Hematopoietic multipotent progenitor cell treated with erythropoietin and hydrocortisone succinate and interleukin-3 and kit ligand, for 6 days (in vitro differentiated cells): ENCODE measurements at regions not wholly inside any gene's neighbourhood (a gene's known extent, or its start where the extent isn't known, plus 50 kb on each side); places are given as distances from the start of the nearest gene placed in this dataset.
"Not testable (repeated sequence)": the region's sequence is repeated elsewhere in the genome, so short reads cannot be mapped to it uniquely, and the experiment has no call there.

Experiments used
- DNase-seq: peaks from one replicate; pipeline ENCODE4 v3.0.0-alpha.2; 2015

- DNase-seq = no peak
Observed at GRCh38 chr9:73890685-73891277, 606.4 kb upstream of the RORB start.

GRCh38 chr9:73892335-73892734, 604.8 kb upstream of the RORB start:
- DNase-seq = no peak

GRCh38 chr9:73893230-73893629, 603.9 kb upstream of the RORB start:
- DNase-seq = no peak

- DNase-seq = no peak
Observed at GRCh38 chr9:73896061-73896460, 601.1 kb upstream of the RORB start.

- DNase-seq = no peak
Observed at GRCh38 chr9:73906671-73907070, 590.5 kb upstream of the RORB start.

- no peak for DNase-seq
Observed at GRCh38 chr9:73911804-73912203, 585.3 kb upstream of the RORB start.

- peak; percentile 3 for DNase-seq
Observed at GRCh38 chr9:73916016-73916673, 581.0 kb upstream of the RORB start.

GRCh38 chr9:73919712-73920111, 577.4 kb upstream of the RORB start:
- DNase-seq = no peak

GRCh38 chr9:73923796-73924195, 573.3 kb upstream of the RORB start:
- no peak for DNase-seq

- no peak for DNase-seq
Observed at GRCh38 chr9:73951147-73951546, 546.0 kb upstream of the RORB start.

- no peak for DNase-seq
Observed at GRCh38 chr9:73962792-73963191, 534.3 kb upstream of the RORB start.

GRCh38 chr9:73969936-73970335, 527.2 kb upstream of the RORB start:
- DNase-seq = no peak

- not testable (repeated sequence) for DNase-seq
Observed at GRCh38 chr9:73976424-73976823, 520.7 kb upstream of the RORB start.

GRCh38 chr9:73979894-73980264, 517.3 kb upstream of the RORB start:
- DNase-seq = no peak

GRCh38 chr9:73980754-73981153, 516.4 kb upstream of the RORB start:
- no peak for DNase-seq

GRCh38 chr9:73981405-73981804, 515.7 kb upstream of the RORB start:
- no peak for DNase-seq

GRCh38 chr9:73995836-73996235, 501.3 kb upstream of the RORB start:
- no peak for DNase-seq

- DNase-seq = no peak
Observed at GRCh38 chr9:73996844-73997243, 500.3 kb upstream of the RORB start.

GRCh38 chr9:74001382-74001781, 495.8 kb upstream of the RORB start:
- no peak for DNase-seq

GRCh38 chr9:74006935-74007334, 490.2 kb upstream of the RORB start:
- peak; percentile 2 for DNase-seq

- no peak for DNase-seq
Observed at GRCh38 chr9:74007833-74008232, 489.3 kb upstream of the RORB start.

GRCh38 chr9:74016004-74016403, 481.1 kb upstream of the RORB start:
- DNase-seq = no peak

GRCh38 chr9:74025402-74025925, 471.7 kb upstream of the RORB start:
- DNase-seq = no peak

GRCh38 chr9:74032421-74032820, 464.7 kb upstream of the RORB start:
- DNase-seq = no peak

GRCh38 chr9:74035786-74036185, 461.3 kb upstream of the RORB start:
- no peak for DNase-seq
